A673 (cell line): ENCODE measurements at regions not wholly inside any gene's neighbourhood (a gene's known extent, or its start where the extent isn't known, plus 50 kb on each side); places are given as distances from the start of the nearest gene placed in this dataset.

Source experiments
- BruUV-seq: library from RNA; stranded (reverse); fragments of 400-500 nt; replicated peaks from 2 replicates; lab custom pipeline; 2021; lab: Mats Ljungman, UMichigan
- CTCF ChIA-PET: fragments of 300-600 bp; sonication (Branson Sonifier 250); formaldehyde crosslinking; loops from one replicate; lab custom pipeline; 2022; ENCODE audit warnings: antibody characterized with exemption; lab: Charles Lee
- POLR2A ChIA-PET: fragments of 300-600 bp; sonication (Branson Sonifier 250); formaldehyde crosslinking; loops from one replicate; lab custom pipeline; 2022; ENCODE audit warnings: antibody characterized with exemption; ENCODE audit not compliant: low non-redundant PET; lab: Charles Lee
- DNase-seq: peaks from one replicate; pipeline ENCODE4 v3.0.0-alpha.2; 2015; ENCODE audit warnings: low spot score
- H3K27ac ChIP-seq: fragments of 200-600 bp; sonication (generic); 2 replicates; pipeline ENCODE4 v1.5.1; 2016; ENCODE audit warnings: mixed run types, low read depth, mild to moderate bottlenecking, mixed read lengths, antibody characterized with exemption, low read length; ENCODE audit not compliant: poor library complexity, severe bottlenecking
- H3K27me3 ChIP-seq: fragments of 200-600 bp; sonication (generic); replicated peaks from 2 replicates; pipeline ENCODE4 v1.6.1; 2017; ENCODE audit warnings: mixed run types, low read depth, mild to moderate bottlenecking, mixed read lengths, antibody characterized with exemption, low read length; ENCODE audit not compliant: insufficient read depth, poor library complexity
- H3K36me3 ChIP-seq: fragments of 200-600 bp; sonication (generic); 2 replicates; pipeline ENCODE4 v1.6.1; 2016; ENCODE audit warnings: mixed run types, mild to moderate bottlenecking, mixed read lengths, antibody characterized with exemption, low read length; ENCODE audit not compliant: insufficient read depth, poor library complexity, severe bottlenecking
- H3K4me1 ChIP-seq: fragments of 200-600 bp; sonication (generic); 2 replicates; pipeline ENCODE4 v1.6.1; 2017; ENCODE audit warnings: mixed run types, mild to moderate bottlenecking, mixed read lengths, antibody characterized with exemption, low read length; ENCODE audit not compliant: insufficient read depth, poor library complexity, severe bottlenecking
- H3K4me3 ChIP-seq: fragments of 200-600 bp; sonication (generic); 2 replicates; pipeline ENCODE4 v1.5.1; 2016; ENCODE audit warnings: low read depth, mixed run types, mild to moderate bottlenecking, mixed read lengths, low read length; ENCODE audit not compliant: poor library complexity, severe bottlenecking
- H3K9me3 ChIP-seq: fragments of 200-600 bp; sonication (generic); 2 replicates; pipeline ENCODE4 v1.6.1; 2016; ENCODE audit warnings: mixed run types, low read depth, mild to moderate bottlenecking, mixed read lengths, antibody characterized with exemption, low read length; ENCODE audit not compliant: poor library complexity, severe bottlenecking
- CTCF ChIP-seq: fragments of 300-800, 200-600 bp; sonication (generic); conservative IDR thresholded peaks from 2 replicates; pipeline ENCODE4 v1.5.1; 2017; ENCODE audit warnings: low read depth, mild to moderate bottlenecking, antibody characterized with exemption, low read length, moderate library complexity, mixed read lengths
- EZH2 ChIP-seq: fragments of 200-600 bp; sonication (generic); IDR thresholded peaks from 2 replicates; pipeline ENCODE4 v1.6.1; 2017; ENCODE audit warnings: borderline replicate concordance, low read depth, mild to moderate bottlenecking, mixed read lengths, antibody characterized with exemption, low read length; ENCODE audit not compliant: poor library complexity, severe bottlenecking
- intact Hi-C: fragments of 100-400 bp; cut with micrococcal nuclease; formaldehyde crosslinking; loops from one replicate; pipeline ENCODE4 v1.10.0; 2022; ENCODE audit not compliant: unreplicated experiment

GRCh38 chr18:47522359-47522758 lies 270.9 kb upstream of the SKOR2 start:
- TF ChIP-seq EZH2 = no peak
- no peak for TF ChIP-seq CTCF
- POLR2A ChIA-PET = no interaction called here
- Histone ChIP-seq H3K4me1 (no peaks in the 10 kb centered on the region), H3K27me3 (peaks cover 38% of the 10 kb centered on the region), H3K36me3 (no peaks in the 10 kb centered on the region), H3K4me3 (no peak overlapping the region), H3K9me3 (no peaks in the 10 kb centered on the region), H3K27ac (no peak overlapping the region)
- intact Hi-C loops = no loop called here
- no peak for DNase-seq
- BruUV-seq = no TSS peak
- CTCF ChIA-PET = no interaction called here

GRCh38 chr18:47520263-47520662 lies 268.8 kb upstream of the SKOR2 start:
- no peaks in the 10 kb centered on the region for H3K36me3 ChIP-seq
- POLR2A ChIA-PET = no interaction called here
- CTCF ChIA-PET = no interaction called here
- BruUV-seq = no TSS peak
- DNase-seq = no peak
- H3K27ac ChIP-seq = no peak overlapping the region
- intact Hi-C loops = no loop called here
- no peak for TF ChIP-seq EZH2
- TF ChIP-seq CTCF = no peak
- H3K9me3 ChIP-seq = no peaks in the 10 kb centered on the region
- H3K4me3 ChIP-seq = no peak overlapping the region
- H3K4me1 ChIP-seq = no peaks in the 10 kb centered on the region
- peaks cover 29% of the 10 kb centered on the region for H3K27me3 ChIP-seq

- POLR2A ChIA-PET = no interaction called here
- CTCF ChIA-PET = no interaction called here
- TF ChIP-seq EZH2 (no peak), CTCF (no peak)
- Histone ChIP-seq H3K36me3 (no peaks in the 10 kb centered on the region), H3K4me1 (no peaks in the 10 kb centered on the region), H3K27ac (no peak overlapping the region), H3K9me3 (no peaks in the 10 kb centered on the region), H3K27me3 (peaks cover 27% of the 10 kb centered on the region), H3K4me3 (no peak overlapping the region)
- DNase-seq = no peak
- intact Hi-C loops = no loop called here
- BruUV-seq = no TSS peak
These were observed 268.2 kb upstream of the SKOR2 start for GRCh38 chr18:47519706-47520105.
